HEK293T (cell line): ENCODE measurements at regions not wholly inside any gene's neighbourhood (a gene's known extent, or its start where the extent isn't known, plus 50 kb on each side); places are given as distances from the start of the nearest gene placed in this dataset.

Source experiments
- ARNT ChIP-seq: fragments of 450-650 bp; IDR thresholded peaks from 2 replicates; pipeline ENCODE4 v1.6.1; 2017; ENCODE audit warnings: mild to moderate bottlenecking
- CTBP1 ChIP-seq: fragments of 450-650 bp; IDR thresholded peaks from 2 replicates; pipeline ENCODE4 v1.6.1; 2016; ENCODE audit warnings: borderline replicate concordance
- FOXK2 ChIP-seq: fragments of 450-650 bp; IDR thresholded peaks from 2 replicates; pipeline ENCODE4 v1.6.1; 2016; ENCODE audit warnings: mild to moderate bottlenecking
- FOXM1 ChIP-seq: fragments of 450-650 bp; IDR thresholded peaks from 2 replicates; pipeline ENCODE4 v1.6.1; 2017; ENCODE audit warnings: mild to moderate bottlenecking, borderline replicate concordance
- HDGF ChIP-seq: fragments of 450-650 bp; IDR thresholded peaks from 2 replicates; pipeline ENCODE4 v1.6.1; 2017; ENCODE audit warnings: antibody characterized with exemption, borderline replicate concordance
- L3MBTL2 ChIP-seq: fragments of 450-650 bp; conservative IDR thresholded peaks from 2 replicates; pipeline ENCODE4 v1.6.1; 2016; ENCODE audit warnings: mild to moderate bottlenecking
- SP1 ChIP-seq: fragments of 450-650 bp; IDR thresholded peaks from 2 replicates; pipeline ENCODE4 v1.6.1; 2017
- TARDBP ChIP-seq: fragments of 450-650 bp; IDR thresholded peaks from 2 replicates; pipeline ENCODE4 v1.6.1; 2016

- TF ChIP-seq HDGF (no peak), FOXK2 (no peak), TARDBP (no peak), FOXM1 (no peak), ARNT (no peak), L3MBTL2 (no peak), CTBP1 (no peak), SP1 (no peak)
Observed at GRCh38 chr10:52387744-52388143, 73.7 kb downstream of the DKK1 start.
